ENCODE measurements at regions not wholly inside any gene's neighbourhood (a gene's known extent, or its start where the extent isn't known, plus 50 kb on each side); places are given as distances from the start of the nearest gene placed in this dataset.

DNA sequence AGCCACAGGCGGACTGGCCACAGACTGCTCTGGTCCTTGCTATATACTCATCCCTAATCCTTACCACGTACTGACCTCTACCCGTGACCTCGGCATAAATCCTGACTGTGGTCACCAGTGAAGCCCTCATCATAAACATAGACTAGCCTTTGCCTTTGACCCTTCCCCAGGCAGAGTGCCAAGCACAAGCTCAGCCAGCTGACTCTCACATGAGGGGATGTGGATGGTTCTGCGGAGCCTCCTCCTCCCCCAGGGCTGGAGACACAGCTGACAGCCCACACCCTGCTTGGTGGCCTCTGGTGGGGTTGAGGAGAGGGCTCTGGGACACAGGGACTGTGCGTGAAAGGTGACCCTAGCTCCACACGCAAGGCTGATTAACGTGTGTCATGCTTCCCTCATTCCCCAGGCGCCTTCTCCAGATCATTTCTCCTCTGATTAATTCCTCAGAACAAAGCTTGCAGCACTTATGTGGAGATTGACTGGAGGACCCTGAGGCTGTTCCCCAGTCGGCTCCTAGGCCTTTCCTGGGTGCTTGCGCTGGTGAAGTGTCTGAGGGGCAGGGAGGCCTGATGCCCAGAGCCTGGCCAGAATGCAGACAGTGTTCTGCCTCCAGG, 241.5 kb upstream of the NLRP1 start:
- H3K4me3 ChIP-seq (ENCODE audit: low read depth in 1 of 2, low read length in 1 of 2): no peak overlapping the region
- no peaks in the 10 kb centered on the region for H3K4me1 ChIP-seq (ENCODE audit: control insufficient read depth in 1 of 2, insufficient read depth in 1 of 2, low read depth in 1 of 2, low read length in 1 of 2)
- H3K27ac ChIP-seq: no peak overlapping the region
- no peaks in the 10 kb centered on the region for H3K27me3 ChIP-seq
- H3K36me3 ChIP-seq: no peaks in the 10 kb centered on the region
- no peaks in the 10 kb centered on the region for H3K9me3 ChIP-seq
- TF ChIP-seq, protein P1, sequence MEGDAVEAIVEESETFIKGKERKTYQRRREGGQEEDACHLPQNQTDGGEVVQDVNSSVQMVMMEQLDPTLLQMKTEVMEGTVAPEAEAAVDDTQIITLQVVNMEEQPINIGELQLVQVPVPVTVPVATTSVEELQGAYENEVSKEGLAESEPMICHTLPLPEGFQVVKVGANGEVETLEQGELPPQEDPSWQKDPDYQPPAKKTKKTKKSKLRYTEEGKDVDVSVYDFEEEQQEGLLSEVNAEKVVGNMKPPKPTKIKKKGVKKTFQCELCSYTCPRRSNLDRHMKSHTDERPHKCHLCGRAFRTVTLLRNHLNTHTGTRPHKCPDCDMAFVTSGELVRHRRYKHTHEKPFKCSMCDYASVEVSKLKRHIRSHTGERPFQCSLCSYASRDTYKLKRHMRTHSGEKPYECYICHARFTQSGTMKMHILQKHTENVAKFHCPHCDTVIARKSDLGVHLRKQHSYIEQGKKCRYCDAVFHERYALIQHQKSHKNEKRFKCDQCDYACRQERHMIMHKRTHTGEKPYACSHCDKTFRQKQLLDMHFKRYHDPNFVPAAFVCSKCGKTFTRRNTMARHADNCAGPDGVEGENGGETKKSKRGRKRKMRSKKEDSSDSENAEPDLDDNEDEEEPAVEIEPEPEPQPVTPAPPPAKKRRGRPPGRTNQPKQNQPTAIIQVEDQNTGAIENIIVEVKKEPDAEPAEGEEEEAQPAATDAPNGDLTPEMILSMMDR (IDR thresholded peaks at IDR 0.05): no peak

DNA sequence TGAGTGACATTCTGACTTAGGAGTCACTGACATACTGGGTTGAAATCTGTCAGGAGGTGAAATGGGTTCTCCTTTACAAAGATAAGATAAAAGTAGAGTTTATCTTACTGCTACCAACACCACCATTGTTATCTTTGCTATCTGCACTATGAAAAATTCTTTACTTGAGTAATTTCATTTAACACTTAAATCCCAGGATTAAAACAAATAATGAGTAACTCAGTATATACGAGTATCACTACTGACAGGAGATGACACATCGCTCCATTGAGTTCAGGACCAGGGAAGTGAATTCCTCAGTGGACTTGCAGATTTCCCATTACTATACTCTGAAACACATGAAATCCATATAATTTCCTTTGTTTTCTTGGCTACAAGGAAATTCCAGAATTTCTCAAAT, 242.1 kb upstream of the NLRP1 start:
- peaks cover 1% of the 10 kb centered on the region for H3K27me3 ChIP-seq
- H3K4me3 ChIP-seq (ENCODE audit: low read depth in 1 of 2, low read length in 1 of 2): no peak overlapping the region
- H3K27ac ChIP-seq: no peak overlapping the region
- TF ChIP-seq, protein P1 (IDR thresholded peaks at IDR 0.05): no peak
- no peaks in the 10 kb centered on the region for H3K36me3 ChIP-seq
- H3K4me1 ChIP-seq (ENCODE audit: control insufficient read depth in 1 of 2, insufficient read depth in 1 of 2, low read depth in 1 of 2, low read length in 1 of 2): no peaks in the 10 kb centered on the region
- H3K9me3 ChIP-seq: no peaks in the 10 kb centered on the region

DNA sequence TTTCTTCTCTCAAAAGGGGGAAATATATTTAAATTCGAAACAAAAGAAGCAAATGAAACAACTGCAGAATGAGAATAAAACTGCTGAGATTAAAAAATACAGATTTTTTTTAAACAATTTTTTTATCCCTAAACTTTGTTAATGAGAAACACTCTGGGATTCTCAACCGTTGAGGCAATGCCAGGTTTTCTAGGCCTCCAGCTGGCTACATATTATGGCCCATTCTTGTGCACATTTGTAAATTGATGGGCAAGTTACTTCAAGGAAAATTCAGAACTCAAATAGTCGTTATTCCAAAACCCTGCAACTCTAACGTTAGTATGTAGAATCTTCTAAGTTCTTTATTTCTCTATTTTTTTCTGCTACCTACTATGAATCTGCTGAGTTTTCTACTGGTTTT, 239.3 kb upstream of the WSCD1 start:
- H3K36me3 ChIP-seq: no peaks in the 10 kb centered on the region
- H3K27ac ChIP-seq: no peak overlapping the region
- H3K4me1 ChIP-seq (ENCODE audit: control insufficient read depth in 1 of 2, insufficient read depth in 1 of 2, low read depth in 1 of 2, low read length in 1 of 2): no peaks in the 10 kb centered on the region
- peaks cover 9% of the 10 kb centered on the region for H3K27me3 ChIP-seq
- TF ChIP-seq, protein P1 (IDR thresholded peaks at IDR 0.05): no peak
- no peak overlapping the region for H3K4me3 ChIP-seq (ENCODE audit: low read depth in 1 of 2, low read length in 1 of 2)
- no peaks in the 10 kb centered on the region for H3K9me3 ChIP-seq

DNA sequence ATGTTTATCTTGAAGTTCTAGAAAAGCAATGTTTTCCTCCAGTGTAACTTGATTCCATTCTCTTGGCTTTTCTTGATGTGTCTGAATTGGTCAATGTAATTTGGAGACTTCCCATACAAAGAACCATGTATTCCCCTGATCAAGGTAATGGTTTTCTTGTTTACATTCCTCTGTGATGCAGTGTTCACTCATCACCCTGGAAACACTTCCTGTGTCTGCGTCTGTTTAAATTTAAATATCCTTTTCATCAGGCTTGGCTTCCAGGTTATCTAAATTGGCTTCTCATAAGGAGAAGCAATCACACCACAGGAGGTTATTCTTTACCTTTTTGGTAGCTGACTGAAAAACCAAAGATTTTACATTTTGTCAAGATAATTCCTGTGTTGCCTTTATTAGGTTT, 237.3 kb upstream of the WSCD1 start:
- peaks cover 9% of the 10 kb centered on the region for H3K27me3 ChIP-seq
- H3K36me3 ChIP-seq: no peaks in the 10 kb centered on the region

DNA sequence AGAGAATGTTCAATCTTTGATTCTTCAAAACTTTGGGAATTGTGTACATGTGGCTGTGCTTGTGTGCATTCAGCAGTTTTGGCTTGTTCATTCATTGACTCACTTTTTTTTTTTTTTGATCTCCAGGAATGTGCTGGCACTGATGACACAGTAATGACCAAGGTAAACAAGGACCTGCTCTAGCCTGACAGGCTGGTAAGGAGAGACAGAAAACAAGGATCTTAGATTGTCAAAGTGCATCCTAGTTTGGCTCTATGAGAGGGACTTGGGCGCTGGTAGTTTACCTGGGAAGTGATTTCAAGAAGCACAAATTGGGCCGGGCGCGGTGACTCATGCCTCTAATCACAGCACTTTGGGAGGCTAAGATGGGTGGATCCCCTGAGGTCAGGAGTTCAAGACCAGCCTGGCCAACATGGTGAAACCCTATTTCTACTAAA, 233.1 kb upstream of the WSCD1 start:
- TF ChIP-seq, protein P1 (IDR thresholded peaks at IDR 0.05): no peak
- no peaks in the 10 kb centered on the region for H3K4me1 ChIP-seq (ENCODE audit: control insufficient read depth in 1 of 2, insufficient read depth in 1 of 2, low read depth in 1 of 2, low read length in 1 of 2)
- H3K27ac ChIP-seq: no peak overlapping the region
- no peaks in the 10 kb centered on the region for H3K9me3 ChIP-seq
- no peaks in the 10 kb centered on the region for H3K36me3 ChIP-seq
- no peak overlapping the region for H3K4me3 ChIP-seq (ENCODE audit: low read depth in 1 of 2, low read length in 1 of 2)
- peaks cover 6% of the 10 kb centered on the region for H3K27me3 ChIP-seq

More for the DNA sequence above, 237.3 kb upstream of the WSCD1 start:
- no peak overlapping the region for H3K27ac ChIP-seq
- no peak overlapping the region for H3K4me3 ChIP-seq (ENCODE audit: low read depth in 1 of 2, low read length in 1 of 2)
- no peaks in the 10 kb centered on the region for H3K9me3 ChIP-seq
- H3K4me1 ChIP-seq (ENCODE audit: control insufficient read depth in 1 of 2, insufficient read depth in 1 of 2, low read depth in 1 of 2, low read length in 1 of 2): no peaks in the 10 kb centered on the region
- TF ChIP-seq, protein P1 (IDR thresholded peaks at IDR 0.05): no peak
